PFSK-1 (cell line): ENCODE measurements at regions not wholly inside any gene's neighbourhood (a gene's known extent, or its start where the extent isn't known, plus 50 kb on each side); places are given as distances from the start of the nearest gene placed in this dataset.

Experiments used
- FOXP2 ChIP-seq: optimal IDR thresholded peaks from 2 replicates; pipeline ENCODE3; 2011; ENCODE audit warnings: borderline replicate concordance, control low read depth, inconsistent platforms; ENCODE audit not compliant: insufficient read depth; ENCODE audit errors: extremely low read length, extremely low read depth
- POLR2AphosphoS5 ChIP-seq: IDR thresholded peaks from 2 replicates; pipeline ENCODE4 v1.6.1; 2012; ENCODE audit warnings: low read depth, mild to moderate bottlenecking, control low read depth, low read length, moderate library complexity
- REST ChIP-seq, 2 experiments: IDR thresholded peaks; 2 replicates each; pipeline versions ENCODE4 v1.6.1 to v1.8.0; 2011 to 2012; ENCODE audit warnings: low read depth in 2 of 2, low read length in 2 of 2, control low read depth in 1 of 2, inconsistent platforms in 1 of 2, mild to moderate bottlenecking in 1 of 2, moderate library complexity in 1 of 2; ENCODE audit not compliant: insufficient read depth in 1 of 2
- SIN3A ChIP-seq: IDR thresholded peaks from 2 replicates; pipeline ENCODE4 v1.6.1; 2012; ENCODE audit warnings: mild to moderate bottlenecking, low read length, moderate library complexity, borderline replicate concordance; ENCODE audit not compliant: insufficient read depth
- TAF1 ChIP-seq: IDR thresholded peaks from 2 replicates; pipeline ENCODE4 v1.6.1; 2012; ENCODE audit warnings: low read length, control low read depth, borderline replicate concordance; ENCODE audit not compliant: insufficient read depth

- TF ChIP-seq TAF1 (no peak), SIN3A (no peak), FOXP2 (no peak)
Observed at GRCh38 chr3:162285259-162285658, 788.7 kb downstream of the OTOL1 start.

- TF ChIP-seq SIN3A (no peak), REST (IDR thresholded peaks at IDR 0.05; ENCODE audit: insufficient read depth in 1 of 2, low read depth in 2 of 2, low read length in 2 of 2) (no peak)
Observed at GRCh38 chr3:162287600-162287999, 791.0 kb downstream of the OTOL1 start.

- no peak for TF ChIP-seq FOXP2
- no peak for TF ChIP-seq SIN3A
- no peak for TF ChIP-seq REST (IDR thresholded peaks at IDR 0.05; ENCODE audit: insufficient read depth in 1 of 2, low read depth in 2 of 2, low read length in 2 of 2)
- TF ChIP-seq POLR2AphosphoS5 = no peak
- no peak for TF ChIP-seq TAF1
Observed at GRCh38 chr3:162292409-162292808, 795.8 kb downstream of the OTOL1 start.

GRCh38 chr3:162295323-162295983, 798.8 kb downstream of the OTOL1 start:
- TF ChIP-seq TAF1 = no peak
- no peak for TF ChIP-seq REST (IDR thresholded peaks at IDR 0.05; ENCODE audit: insufficient read depth in 1 of 2, low read depth in 2 of 2, low read length in 2 of 2)
- TF ChIP-seq SIN3A = no peak
- TF ChIP-seq POLR2AphosphoS5 = no peak
- TF ChIP-seq FOXP2 = no peak

- no peak for TF ChIP-seq POLR2AphosphoS5
- TF ChIP-seq SIN3A = no peak
- TF ChIP-seq REST (IDR thresholded peaks at IDR 0.05; ENCODE audit: insufficient read depth in 1 of 2, low read depth in 2 of 2, low read length in 2 of 2) = no peak
- no peak for TF ChIP-seq FOXP2
- no peak for TF ChIP-seq TAF1
Observed at GRCh38 chr3:162302983-162303624, 806.5 kb downstream of the OTOL1 start.
